ENCODE measurements at regions not wholly inside any gene's neighbourhood (a gene's known extent, or its start where the extent isn't known, plus 50 kb on each side); places are given as distances from the start of the nearest gene placed in this dataset.

- Histone ChIP-seq H3K36me3 (ENCODE audit: control insufficient read depth, insufficient read depth, low read length) (no peaks in the 10 kb centered on the region), H3K9me1 (ENCODE audit: insufficient read depth, low read length) (no peaks in the 10 kb centered on the region), H4K20me1 (ENCODE audit: insufficient read depth, low read length) (no peaks in the 10 kb centered on the region), H2AK5ac (ENCODE audit: low read depth, low read length) (no peak overlapping the region), H3K56ac (ENCODE audit: extremely low read depth, insufficient read depth, low read length) (no peak overlapping the region), H4K5ac (ENCODE audit: low read depth, low read length) (no peak overlapping the region), H2BK15ac (ENCODE audit: low read depth, low read length) (no peak overlapping the region), H2BK120ac (ENCODE audit: low read depth, low read length) (no peak overlapping the region), H2AK9ac (replicated peaks; ENCODE audit: low read depth, low read length, poor library complexity) (no peak overlapping the region), H3K27ac (ENCODE audit: insufficient read depth, low read length) (no peak overlapping the region), H2BK20ac (ENCODE audit: low read depth, low read length) (no peak overlapping the region), H3K79me1 (ENCODE audit: low read depth in 1 of 2, low read length in 2 of 2) (no peaks in the 10 kb centered on the region), H3K14ac (replicated peaks; ENCODE audit: low read depth, low read length) (no peak overlapping the region), H3K9me3 (ENCODE audit: control insufficient read depth, insufficient read depth, low read length) (no peaks in the 10 kb centered on the region), H3K27me3 (ENCODE audit: control insufficient read depth, insufficient read depth, low read length) (no peaks in the 10 kb centered on the region), H4K8ac (ENCODE audit: low read depth in 2 of 2, low read length in 2 of 2) (no peak overlapping the region), H2BK5ac (ENCODE audit: low read depth, low read length, poor library complexity, severe bottlenecking) (no peak overlapping the region), H3K23ac (ENCODE audit: low read depth, low read length) (no peak overlapping the region), H3K4me2 (ENCODE audit: low read depth, low read length) (no peak overlapping the region), H3K4me3 (ENCODE audit: insufficient read depth, low read depth, low read length) (no peak overlapping the region), H3K18ac (ENCODE audit: low read depth, low read length) (no peak overlapping the region), H3K4me1 (ENCODE audit: control insufficient read depth, insufficient read depth, low read length) (no peaks in the 10 kb centered on the region), H3K4ac (ENCODE audit: low read depth, low read length) (no peak overlapping the region), H3K9ac (ENCODE audit: low read depth, low read length) (no peak overlapping the region), H4K91ac (ENCODE audit: insufficient read depth, low read depth, low read length) (no peak overlapping the region), H2AFZ (replicated peaks; ENCODE audit: low read length, poor library complexity) (no peak overlapping the region)
- no TSS peak for BruUV-seq (replicated peaks)
- in situ Hi-C loops (cut with MboI; ENCODE audit: low sequenced_read_pairs), result no loop called here
- 40% methylated on average over 1 of the region's 2 CpGs; no CpG with 5 or more reads in 1 of the 2 experiments for whole genome bisulfite sequencing, 2 experiments (ENCODE audit: extremely low coverage in 2 of 2, insufficient read length in 1 of 2)
- ChIA-PET CTCF (no interaction called here), POLR2A (ENCODE audit: unreplicated experiment) (no interaction called here)
- dilution Hi-C loops (cut with HindIII; ENCODE audit: low sequenced_read_pairs, unreplicated experiment), result no loop called here
- TF ChIP-seq SMC3 (IDR thresholded peaks at IDR 0.05; ENCODE audit: low read depth, low read length) (no peak), BHLHE40 (IDR thresholded peaks at IDR 0.05; ENCODE audit: low read depth, low read length) (no peak), RAD21 (IDR thresholded peaks at IDR 0.05; ENCODE audit: low read length) (no peak), MXI1 (IDR thresholded peaks at IDR 0.05; ENCODE audit: borderline replicate concordance, low read depth, low read length) (no peak), NFE2L2 (IDR thresholded peaks at IDR 0.05; ENCODE audit: low read depth, low read length) (no peak), USF2 (IDR thresholded peaks at IDR 0.05; ENCODE audit: low read depth, low read length) (no peak), CHD1 (IDR thresholded peaks at IDR 0.05; ENCODE audit: low read depth, low read length) (no peak), CTCF (conservative IDR thresholded peaks at IDR 0.05; ENCODE audit: low read depth, low read length) (no peak), FOS (IDR thresholded peaks at IDR 0.05; ENCODE audit: low read depth, low read length) (no peak), CEBPB (IDR thresholded peaks at IDR 0.05; ENCODE audit: low read depth, low read length) (no peak), RCOR1 (IDR thresholded peaks at IDR 0.05; ENCODE audit: insufficient replicate concordance, low read length) (no peak), MAZ (IDR thresholded peaks at IDR 0.05; ENCODE audit: borderline replicate concordance, low read depth, low read length) (no peak), POLR2A (IDR thresholded peaks at IDR 0.05; ENCODE audit: low read depth, low read length) (no peak)
- ATAC-seq (ENCODE audit: low read depth) (no peak), DNase-seq (no peak)
- intact Hi-C loops (cut with micrococcal nuclease), result no loop called here
These were observed 911.3 kb downstream of the LRFN5 start for GRCh38 chr14:42517806-42518500.
